ENCODE measurements at regions not wholly inside any gene's neighbourhood (a gene's known extent, or its start where the extent isn't known, plus 50 kb on each side); places are given as distances from the start of the nearest gene placed in this dataset.

GRCh38 chr3:79881431-79881830 is 113.6 kb upstream of the ROBO1 start:
- DNase-seq (ENCODE audit: low read depth), result no peak

DNA sequence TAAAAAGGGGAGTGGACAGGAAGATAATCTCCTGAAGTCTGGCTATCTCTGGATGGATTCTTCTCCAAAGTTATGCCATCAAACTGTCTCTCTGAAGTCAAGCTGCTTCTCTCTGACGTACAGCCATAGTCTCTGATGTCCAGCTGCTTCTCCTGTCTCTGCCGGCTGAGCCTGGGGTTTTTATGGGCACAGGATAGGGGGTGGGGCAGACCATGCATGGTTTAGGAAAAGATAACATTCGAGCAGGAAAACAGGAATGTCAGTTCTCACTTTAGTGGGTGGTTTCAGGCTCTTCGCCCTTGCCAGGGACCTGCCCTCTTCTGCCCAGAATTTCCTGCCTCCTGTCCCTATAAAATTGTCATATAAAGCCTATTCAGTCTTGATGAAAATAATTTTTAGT is 110.9 kb upstream of the ROBO1 start:
- DNase-seq (ENCODE audit: low read depth), result no peak

DNA sequence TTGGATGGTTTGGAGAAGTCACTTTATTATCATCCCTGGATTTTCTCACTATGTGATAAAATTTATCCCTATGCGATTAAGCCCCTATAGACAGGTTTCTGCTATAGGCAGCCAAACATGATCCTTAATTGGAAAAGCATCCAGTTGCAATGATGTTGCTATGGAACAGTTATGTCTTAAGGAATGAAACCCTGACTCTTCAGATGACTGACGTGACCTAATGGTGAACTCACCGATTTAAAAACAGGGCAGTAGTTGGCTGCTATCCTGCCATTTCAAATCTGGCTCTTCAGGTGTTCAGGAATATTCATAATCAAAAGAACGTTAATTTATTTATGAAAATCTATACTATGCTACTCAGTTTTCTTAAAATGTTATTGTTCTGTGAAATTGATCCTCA is 106.8 kb upstream of the ROBO1 start:
- DNase-seq (ENCODE audit: low read depth), result peak; percentile 69

DNA sequence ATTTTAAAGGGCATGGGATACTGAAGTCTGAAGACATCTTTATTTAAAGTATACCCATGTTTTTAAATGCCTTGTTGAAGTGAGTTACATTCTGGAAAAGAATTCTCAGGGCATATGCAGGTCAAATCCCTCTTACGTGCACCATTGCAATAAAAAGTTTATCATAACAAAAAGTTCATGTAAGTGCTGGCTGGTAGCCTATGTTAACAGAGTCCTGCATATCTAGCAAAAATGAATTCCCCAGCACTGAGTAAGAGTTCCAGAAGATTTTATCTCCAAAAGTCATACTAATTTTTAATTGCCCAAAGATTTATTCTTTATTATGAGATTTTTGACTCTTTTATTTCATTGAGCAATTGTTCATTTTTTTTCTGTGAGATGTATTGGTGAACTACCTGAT is 104.7 kb upstream of the ROBO1 start:
- DNase-seq (ENCODE audit: low read depth), result peak; percentile 99

- peak; percentile 87 for DNase-seq (ENCODE audit: low read depth)
These were observed 103.9 kb upstream of the ROBO1 start for GRCh38 chr3:79871656-79872055.

DNA sequence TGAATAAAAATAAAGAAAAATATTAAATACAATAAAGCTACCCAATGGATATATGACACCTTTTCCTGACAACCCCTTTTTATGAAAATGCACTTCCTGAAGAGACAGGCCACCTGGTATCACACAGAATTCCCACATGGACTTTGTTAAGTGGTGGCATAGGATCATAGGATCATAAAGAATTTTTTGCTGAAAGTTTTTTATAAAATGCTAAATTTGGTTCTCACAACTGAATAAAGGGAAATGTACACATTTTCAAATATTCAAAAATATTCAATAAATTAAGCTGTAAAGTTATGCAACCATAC is 102.5 kb upstream of the ROBO1 start:
- no peak for DNase-seq (ENCODE audit: low read depth)

- peak; percentile 51 for DNase-seq (ENCODE audit: low read depth)
These were observed 101.9 kb upstream of the ROBO1 start for GRCh38 chr3:79869461-79870312.

- no peak for DNase-seq (ENCODE audit: low read depth)
These were observed 98.4 kb upstream of the ROBO1 start for GRCh38 chr3:79866162-79866561.

DNA sequence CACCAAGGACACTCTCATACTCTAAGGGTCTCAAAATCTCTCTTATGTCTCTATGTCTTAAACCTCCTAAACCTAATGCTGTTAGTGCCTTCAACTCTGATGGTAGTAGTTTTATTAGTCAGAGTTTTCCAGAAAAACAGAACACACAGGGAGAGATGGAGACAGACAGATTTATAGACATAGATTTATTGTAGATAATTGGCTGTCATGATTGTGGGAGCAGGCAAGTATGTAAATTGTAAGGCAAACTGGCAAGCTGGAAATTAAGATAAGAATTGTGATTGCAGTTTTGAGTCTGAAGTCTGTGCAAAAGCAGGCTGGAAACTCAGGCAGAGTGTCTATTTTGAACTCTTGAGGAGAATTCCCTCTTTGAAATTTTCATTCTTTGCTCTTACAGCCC is 96.3 kb upstream of the ROBO1 start:
- DNase-seq (ENCODE audit: low read depth), result no peak

DNA sequence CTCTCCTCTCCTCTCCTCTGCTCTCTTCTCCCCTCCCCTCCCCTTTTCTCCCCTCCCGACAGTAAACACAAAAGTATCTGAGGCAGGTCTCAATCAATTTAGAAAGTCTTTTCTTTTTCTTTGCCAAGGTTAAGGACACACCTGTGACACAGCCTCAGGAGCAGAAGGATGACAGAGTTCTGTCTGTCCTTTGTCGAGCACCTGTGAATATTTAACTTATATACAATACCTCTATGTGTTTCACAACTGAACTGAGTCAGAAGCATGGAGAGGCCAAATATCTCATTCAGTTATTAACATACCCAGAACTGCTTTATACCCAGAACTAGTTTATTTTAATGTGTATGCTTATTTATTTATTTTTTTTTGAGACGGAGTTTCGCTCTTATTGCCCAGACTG is 81.1 kb upstream of the ROBO1 start:
- no peak for DNase-seq (ENCODE audit: low read depth)

GRCh38 chr3:79847928-79848327 is 80.1 kb upstream of the ROBO1 start:
- DNase-seq (ENCODE audit: low read depth), result no peak

DNA sequence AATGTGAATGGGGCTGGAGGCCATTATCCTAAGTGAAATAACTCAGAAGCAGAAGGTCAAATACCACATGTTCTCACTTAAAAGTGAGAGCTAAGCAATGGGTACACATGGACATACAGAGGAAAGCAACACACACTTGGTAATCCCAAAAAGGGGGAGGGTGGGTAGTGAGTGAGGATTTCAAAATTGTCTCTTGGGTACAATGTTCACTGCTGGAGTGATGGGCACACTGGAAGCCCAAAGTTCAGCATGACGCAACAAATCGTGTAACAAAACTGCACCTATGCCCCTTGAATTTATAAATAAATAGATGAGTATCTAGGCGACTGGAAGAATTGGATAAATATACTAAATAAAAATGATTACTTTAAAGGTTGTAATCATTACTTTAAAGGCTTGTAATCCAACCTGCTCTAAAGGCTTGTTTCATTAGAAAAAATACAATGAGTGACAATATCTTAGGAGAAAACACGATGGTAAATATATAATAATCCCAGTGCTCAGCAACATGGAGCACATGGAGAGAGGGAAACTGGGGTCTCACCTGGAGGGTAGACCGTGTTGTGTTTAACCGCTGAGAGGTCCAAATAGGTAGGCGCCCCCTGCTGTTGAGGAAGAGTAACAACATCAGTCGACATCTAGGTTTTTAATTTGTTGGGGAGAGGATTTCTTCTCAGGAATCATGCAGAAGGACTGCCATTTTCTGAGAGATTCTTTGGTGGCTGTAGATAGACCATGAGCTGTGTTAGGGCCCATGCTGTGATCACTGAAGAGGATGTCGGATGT is 78.5 kb upstream of the ROBO1 start:
- DNase-seq (ENCODE audit: low read depth), result no peak

- no peak for DNase-seq (ENCODE audit: low read depth)
These were observed 77.7 kb upstream of the ROBO1 start for GRCh38 chr3:79845546-79845945.

DNA sequence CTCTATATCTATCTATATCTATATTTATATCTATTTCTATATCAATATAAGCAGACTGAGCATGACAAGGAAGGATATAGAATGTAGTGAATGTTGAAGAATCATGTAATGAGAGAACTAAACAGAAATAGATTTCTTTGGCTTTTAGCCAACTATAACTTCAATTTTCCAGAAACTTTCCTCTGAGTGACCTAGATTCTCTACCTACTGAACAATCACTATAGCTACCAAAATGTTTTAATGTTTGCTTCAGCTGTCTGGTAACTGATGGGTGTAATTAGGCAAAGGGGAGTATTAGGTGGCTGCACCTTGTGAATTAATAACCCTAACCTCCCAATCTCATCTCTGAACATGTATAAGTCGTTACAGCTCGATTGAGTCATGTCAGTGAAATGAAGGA is 76.4 kb upstream of the ROBO1 start:
- DNase-seq (ENCODE audit: low read depth), result peak; percentile 4

GRCh38 chr3:79843180-79843579 is 75.4 kb upstream of the ROBO1 start:
- peak; percentile 6 for DNase-seq (ENCODE audit: low read depth)

- no peak for DNase-seq (ENCODE audit: low read depth)
These were observed 67.9 kb upstream of the ROBO1 start for GRCh38 chr3:79835701-79836100.

- DNase-seq (ENCODE audit: low read depth), result no peak
These were observed 56.4 kb upstream of the ROBO1 start for GRCh38 chr3:79824166-79824565.

DNA sequence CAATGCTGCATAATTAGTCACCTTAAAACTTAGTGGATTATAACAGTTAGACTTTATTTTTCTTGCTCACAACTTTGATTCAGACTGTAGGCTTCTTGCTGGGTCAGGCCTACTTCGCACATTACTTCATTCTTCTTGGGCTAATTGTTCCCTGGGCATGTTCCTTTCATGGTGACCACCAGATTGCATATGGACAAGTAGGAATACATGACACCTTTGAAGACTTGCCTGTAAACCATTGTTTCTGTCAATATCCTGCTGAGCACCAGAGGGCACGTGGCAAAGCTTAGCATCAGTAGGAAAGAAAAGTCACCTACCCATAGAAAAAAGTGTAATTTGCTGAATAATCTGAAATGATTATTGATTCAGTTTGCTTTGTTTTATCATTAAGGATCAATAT is 54.3 kb upstream of the ROBO1 start:
- DNase-seq (ENCODE audit: low read depth), result no peak

DNA sequence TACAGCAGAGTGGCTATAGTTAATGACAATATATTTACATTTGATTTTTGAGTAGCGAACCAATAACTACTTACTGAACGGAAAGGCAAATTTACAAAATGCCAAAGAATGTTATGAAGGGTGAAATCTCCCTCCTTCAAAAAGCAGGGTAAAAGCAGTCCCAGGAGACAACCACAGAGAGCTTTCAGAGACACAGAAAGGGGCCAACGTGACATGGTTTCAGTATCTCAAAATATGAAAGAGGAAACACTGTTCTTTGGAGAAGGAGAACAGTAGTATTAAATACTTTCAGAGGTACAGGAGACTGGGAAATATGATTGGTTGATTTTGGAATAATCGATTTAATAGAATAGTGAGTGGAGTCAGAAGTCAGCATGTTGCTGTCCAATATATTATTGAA is 52.3 kb upstream of the ROBO1 start:
- DNase-seq (ENCODE audit: low read depth), result no peak

GRCh38 chr3:79818015-79818414 is 50.2 kb upstream of the ROBO1 start:
- no peak for DNase-seq (ENCODE audit: low read depth)

Measured in iris pigment epithelial cell (primary cell).